ENCODE measurements at regions not wholly inside any gene's neighbourhood (a gene's known extent, or its start where the extent isn't known, plus 50 kb on each side); places are given as distances from the start of the nearest gene placed in this dataset.
"Not testable (repeated sequence)": the region's sequence is repeated elsewhere in the genome, so short reads cannot be mapped to it uniquely, and the experiment has no call there.

GRCh38 chr14:106488291-106488690 is 961.9 kb downstream of the TMEM121 start:
- DNase-seq: no peak

GRCh38 chr14:106489112-106489881 is 962.9 kb downstream of the TMEM121 start:
- DNase-seq: no peak

GRCh38 chr14:106490442-106490841 is 964.1 kb downstream of the TMEM121 start:
- DNase-seq: no peak

GRCh38 chr14:106491851-106492250 is 965.5 kb downstream of the TMEM121 start:
- DNase-seq: peak; percentile 14

GRCh38 chr14:106493962-106494823 is 967.8 kb downstream of the TMEM121 start:
- no peak for DNase-seq

GRCh38 chr14:106500571-106500970 is 974.2 kb downstream of the TMEM121 start:
- no peak for DNase-seq

GRCh38 chr14:106501898-106502297 is 975.5 kb downstream of the TMEM121 start:
- no peak for DNase-seq

- DNase-seq: no peak
These were observed 979.0 kb downstream of the TMEM121 start for GRCh38 chr14:106505366-106505765.

GRCh38 chr14:106506881-106507305 is 980.5 kb downstream of the TMEM121 start:
- DNase-seq: no peak

GRCh38 chr14:106507354-106507753 is 981.0 kb downstream of the TMEM121 start:
- no peak for DNase-seq

GRCh38 chr14:106508216-106508615 is 981.8 kb downstream of the TMEM121 start:
- DNase-seq: no peak

- DNase-seq: no peak
These were observed 982.8 kb downstream of the TMEM121 start for GRCh38 chr14:106509176-106509575.

GRCh38 chr14:106509807-106510206 is 983.4 kb downstream of the TMEM121 start:
- DNase-seq: no peak

- no peak for DNase-seq
These were observed 984.8 kb downstream of the TMEM121 start for GRCh38 chr14:106511006-106511799.

- no peak for DNase-seq
These were observed 985.4 kb downstream of the TMEM121 start for GRCh38 chr14:106511800-106512198.

GRCh38 chr14:106513302-106513701 is 986.9 kb downstream of the TMEM121 start:
- DNase-seq: no peak

- DNase-seq: peak; percentile 8
These were observed 991.9 kb downstream of the TMEM121 start for GRCh38 chr14:106518054-106518943.

- DNase-seq: not testable (repeated sequence)
These were observed 995.7 kb downstream of the TMEM121 start for GRCh38 chr14:106522118-106522517.

GRCh38 chr14:106522990-106523389 is 996.6 kb downstream of the TMEM121 start:
- DNase-seq: no peak

GRCh38 chr14:106528717-106529116 is 1002.3 kb downstream of the TMEM121 start:
- no peak for DNase-seq

GRCh38 chr14:106530031-106530422 is 1003.6 kb downstream of the TMEM121 start:
- DNase-seq: no peak
